GM12873 (cell line): ENCODE measurements at regions not wholly inside any gene's neighbourhood (a gene's known extent, or its start where the extent isn't known, plus 50 kb on each side); places are given as distances from the start of the nearest gene placed in this dataset.

Experiments used
- CTCF ChIP-seq: IDR thresholded peaks from 2 replicates; pipeline ENCODE4 v1.5.1; 2012; ENCODE audit warnings: low read depth, mild to moderate bottlenecking, moderate library complexity, low read length, control low read depth; ENCODE audit not compliant: insufficient read depth; ENCODE audit errors: missing control alignments

DNA sequence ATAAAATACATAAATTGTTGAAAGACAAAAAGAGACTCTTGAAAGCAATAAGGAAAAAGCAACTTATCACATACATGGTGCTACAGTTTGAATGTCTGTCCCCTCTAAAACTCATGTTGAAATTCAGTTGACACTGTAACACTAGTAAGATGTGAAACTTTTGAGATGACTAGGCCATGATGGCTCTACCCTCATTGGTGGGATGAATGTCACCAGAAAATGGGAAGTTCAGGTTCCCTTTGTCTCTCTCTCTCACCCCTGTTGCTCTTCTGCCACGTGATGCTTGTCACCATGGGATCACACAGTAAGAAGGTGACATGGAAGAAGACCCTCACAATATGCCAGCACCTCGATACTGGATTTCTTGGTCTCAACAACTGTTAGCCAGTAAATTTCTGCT lies 50.3 kb upstream of the SPTLC1 start:
- no peak for TF ChIP-seq CTCF
